Lower lobe of right lung (tissue), 2 donors: ENCODE measurements at regions not wholly inside any gene's neighbourhood (a gene's known extent, or its start where the extent isn't known, plus 50 kb on each side); places are given as distances from the start of the nearest gene placed in this dataset.

Experiments used
- ATAC-seq, 2 donors: fragments of 200-7000 bp; cut with Tn5 transposase; one replicate each; pipeline ENCODE4 v1.9.1; 2020 to 2022; ENCODE audit warnings: mild to moderate bottlenecking in 2 of 2, moderate library complexity in 2 of 2
- DNase-seq: peaks from one replicate; pipeline ENCODE4 v3.0.0-alpha.2; 2020
- H3K27ac ChIP-seq: fragments of 200-600 bp; one replicate; pipeline ENCODE4 v1.8.0; 2022
- H3K27me3 ChIP-seq: fragments of 200-600 bp; one replicate; pipeline ENCODE4 v1.8.0; 2022; ENCODE audit warnings: low read depth
- H3K36me3 ChIP-seq: fragments of 200-600 bp; one replicate; pipeline ENCODE4 v1.8.0; 2022; ENCODE audit warnings: mild to moderate bottlenecking
- H3K4me1 ChIP-seq: fragments of 200-600 bp; one replicate; pipeline ENCODE4 v1.8.0; 2022
- H3K4me3 ChIP-seq: fragments of 200-600 bp; one replicate; pipeline ENCODE4 v1.8.0; 2022; ENCODE audit warnings: mild to moderate bottlenecking
- H3K9me3 ChIP-seq: fragments of 200-600 bp; one replicate; pipeline ENCODE4 v1.8.0; 2022
- intact Hi-C: fragments of 100-400 bp; cut with DNase I; formaldehyde crosslinking; loops from one replicate; pipeline ENCODE4 v1.11.0; 2022
- TF ChIP-seq, protein P1 (sequence below): fragments of 200-600 bp; IDR thresholded peaks from one replicate; pipeline ENCODE4 v1.8.0; 2022; ENCODE audit warnings: antibody characterized with exemption, mild to moderate bottlenecking
- donor health status: DM: no; HTN: yes; CAD: no; lungs with severe emphysema.

DNA sequence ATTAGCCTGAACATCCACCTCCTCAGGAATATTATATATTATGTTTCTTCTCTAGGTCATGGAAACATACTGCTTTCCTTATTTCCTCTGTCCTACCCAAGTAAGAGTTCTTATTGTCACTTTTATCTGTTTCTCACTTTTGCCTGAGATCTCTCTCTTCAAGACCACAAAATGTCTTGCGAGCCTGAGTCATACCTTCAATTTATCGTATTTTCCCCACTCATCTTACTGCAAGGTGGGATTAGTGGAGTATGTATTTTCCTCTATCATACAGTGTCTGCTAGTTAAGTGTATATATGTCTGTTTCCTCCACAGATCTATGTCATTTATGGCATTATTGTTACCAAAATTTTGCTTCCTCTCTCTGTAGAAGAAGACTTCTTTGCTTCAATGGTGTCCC lies 124.5 kb downstream of the EIF4E start:
- no peak for ATAC-seq
- H3K36me3 ChIP-seq: no peaks in the 10 kb centered on the region
- intact Hi-C loops: no loop called here
- no peaks in the 10 kb centered on the region for H3K27me3 ChIP-seq
- no peak overlapping the region for H3K27ac ChIP-seq
- TF ChIP-seq, protein P1, sequence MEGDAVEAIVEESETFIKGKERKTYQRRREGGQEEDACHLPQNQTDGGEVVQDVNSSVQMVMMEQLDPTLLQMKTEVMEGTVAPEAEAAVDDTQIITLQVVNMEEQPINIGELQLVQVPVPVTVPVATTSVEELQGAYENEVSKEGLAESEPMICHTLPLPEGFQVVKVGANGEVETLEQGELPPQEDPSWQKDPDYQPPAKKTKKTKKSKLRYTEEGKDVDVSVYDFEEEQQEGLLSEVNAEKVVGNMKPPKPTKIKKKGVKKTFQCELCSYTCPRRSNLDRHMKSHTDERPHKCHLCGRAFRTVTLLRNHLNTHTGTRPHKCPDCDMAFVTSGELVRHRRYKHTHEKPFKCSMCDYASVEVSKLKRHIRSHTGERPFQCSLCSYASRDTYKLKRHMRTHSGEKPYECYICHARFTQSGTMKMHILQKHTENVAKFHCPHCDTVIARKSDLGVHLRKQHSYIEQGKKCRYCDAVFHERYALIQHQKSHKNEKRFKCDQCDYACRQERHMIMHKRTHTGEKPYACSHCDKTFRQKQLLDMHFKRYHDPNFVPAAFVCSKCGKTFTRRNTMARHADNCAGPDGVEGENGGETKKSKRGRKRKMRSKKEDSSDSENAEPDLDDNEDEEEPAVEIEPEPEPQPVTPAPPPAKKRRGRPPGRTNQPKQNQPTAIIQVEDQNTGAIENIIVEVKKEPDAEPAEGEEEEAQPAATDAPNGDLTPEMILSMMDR: no peak
- no peaks in the 10 kb centered on the region for H3K4me1 ChIP-seq
- H3K9me3 ChIP-seq: no peaks in the 10 kb centered on the region
- no peak overlapping the region for H3K4me3 ChIP-seq
- no peak for DNase-seq

DNA sequence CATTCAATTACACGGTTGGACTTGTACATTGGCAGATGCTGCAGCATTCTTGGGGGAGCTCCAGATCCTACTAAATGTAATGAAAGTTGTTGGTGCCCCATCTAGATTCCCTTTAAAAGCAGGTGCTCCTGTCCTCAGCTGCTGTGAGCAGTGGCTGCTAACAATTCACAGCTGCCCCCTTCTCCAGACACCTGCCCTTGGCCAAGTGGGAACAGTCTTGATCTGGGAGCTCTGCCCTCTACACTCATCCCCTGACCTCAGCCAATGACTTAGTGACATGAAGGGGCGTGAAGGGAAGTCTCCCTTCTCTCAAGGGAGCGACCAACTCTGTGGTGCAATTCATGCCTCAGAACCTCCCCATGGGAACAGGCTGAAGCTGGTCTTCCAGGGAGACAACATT lies 125.7 kb downstream of the EIF4E start:
- DNase-seq (no peak), ATAC-seq (no peak)
- H3K36me3 ChIP-seq: no peaks in the 10 kb centered on the region
- no peak overlapping the region for H3K4me3 ChIP-seq
- intact Hi-C loops: no loop called here
- H3K27ac ChIP-seq: no peak overlapping the region
- TF ChIP-seq, protein P1: no peak
- no peaks in the 10 kb centered on the region for H3K9me3 ChIP-seq
- H3K27me3 ChIP-seq: no peaks in the 10 kb centered on the region
- no peaks in the 10 kb centered on the region for H3K4me1 ChIP-seq

DNA sequence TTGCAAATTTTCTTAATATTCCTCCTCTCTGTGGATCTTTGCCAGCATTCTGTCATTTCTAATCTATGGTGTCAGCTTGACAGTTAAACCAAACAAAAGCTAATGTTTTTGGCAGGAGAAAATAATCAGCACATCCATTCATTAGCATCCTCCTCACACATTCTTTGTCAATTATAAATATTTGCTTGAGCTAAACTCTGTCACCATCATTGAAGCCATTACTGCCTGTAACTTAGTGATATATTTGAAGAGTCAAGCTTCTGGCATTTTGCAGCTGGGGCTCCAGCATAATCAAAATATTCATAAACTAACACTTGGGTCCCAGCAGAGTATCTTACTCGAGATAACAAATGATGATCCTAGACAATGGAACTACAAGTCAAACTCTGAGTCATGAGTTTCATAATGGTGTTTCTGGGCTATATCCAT lies 126.1 kb downstream of the EIF4E start:
- Histone ChIP-seq H3K4me3 (no peak overlapping the region), H3K27ac (no peak overlapping the region), H3K36me3 (no peaks in the 10 kb centered on the region), H3K9me3 (no peaks in the 10 kb centered on the region), H3K27me3 (no peaks in the 10 kb centered on the region), H3K4me1 (no peaks in the 10 kb centered on the region)
- DNase-seq: no peak
- intact Hi-C loops: no loop called here
- no peak for ATAC-seq
- TF ChIP-seq, protein P1: no peak

DNA sequence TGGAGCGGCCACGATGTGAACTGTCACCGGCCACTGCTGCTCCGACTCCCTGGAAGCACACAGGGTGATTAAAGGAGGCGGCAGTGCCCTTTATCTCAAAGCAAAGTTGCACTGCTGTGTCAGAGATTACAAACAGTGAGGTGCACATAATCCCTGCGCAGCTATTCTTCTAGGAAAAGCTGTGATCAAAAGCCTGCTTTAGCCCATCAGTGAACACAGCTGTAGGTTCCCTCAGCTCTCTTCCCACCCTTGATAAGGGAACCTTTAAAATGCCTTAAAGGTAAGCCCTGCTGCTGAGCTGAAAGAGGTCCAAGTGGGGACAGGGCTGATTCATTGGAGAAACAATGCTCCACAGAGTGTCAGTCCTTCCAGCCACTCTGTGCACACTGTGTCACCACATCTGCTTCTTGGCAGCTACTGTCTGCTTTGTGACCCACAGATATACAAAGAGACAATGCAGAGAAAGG lies 127.6 kb downstream of the EIF4E start:
- DNase-seq: no peak
- Histone ChIP-seq H3K27ac (no peak overlapping the region), H3K27me3 (no peaks in the 10 kb centered on the region), H3K4me3 (no peak overlapping the region), H3K36me3 (no peaks in the 10 kb centered on the region), H3K4me1 (no peaks in the 10 kb centered on the region), H3K9me3 (no peaks in the 10 kb centered on the region)
- no peak for ATAC-seq
- intact Hi-C loops: no loop called here
- TF ChIP-seq, protein P1: no peak

DNA sequence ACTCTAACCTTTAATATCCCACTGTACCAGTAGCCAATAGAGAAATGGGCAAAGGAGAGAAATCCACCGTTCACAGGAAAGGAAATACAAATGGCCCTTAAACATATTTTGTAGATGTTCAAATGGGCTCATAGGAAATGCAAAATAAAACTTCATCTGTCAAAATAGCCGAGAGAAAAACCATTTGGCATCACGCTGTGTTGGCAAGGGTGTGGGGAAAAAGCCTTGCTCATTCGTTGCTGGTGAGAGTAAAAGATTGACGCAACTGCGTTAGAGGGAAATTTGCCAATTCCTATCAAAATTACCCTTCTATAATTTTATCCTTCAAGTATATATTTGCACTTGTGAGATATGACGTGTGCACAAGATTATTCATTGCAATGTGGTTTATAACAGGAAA lies 131.9 kb downstream of the EIF4E start:
- Histone ChIP-seq H3K4me3 (no peak overlapping the region), H3K36me3 (no peaks in the 10 kb centered on the region), H3K27me3 (no peaks in the 10 kb centered on the region), H3K4me1 (no peaks in the 10 kb centered on the region), H3K9me3 (no peaks in the 10 kb centered on the region), H3K27ac (no peak overlapping the region)
- no peak for ATAC-seq
- intact Hi-C loops: no loop called here
- DNase-seq: no peak
- TF ChIP-seq, protein P1: no peak
